ENCODE measurements at regions not wholly inside any gene's neighbourhood (a gene's known extent, or its start where the extent isn't known, plus 50 kb on each side); places are given as distances from the start of the nearest gene placed in this dataset.
"Not testable (repeated sequence)": the region's sequence is repeated elsewhere in the genome, so short reads cannot be mapped to it uniquely, and the experiment has no call there.

- no peaks in the 10 kb centered on the region for H3K9me3 ChIP-seq (ENCODE audit: control insufficient read depth in 2 of 2, insufficient read depth in 1 of 2, low read depth in 1 of 2, low read length in 1 of 2)
- whole genome bisulfite sequencing, 3 donors, result 52 to 82% (median 80%) methylated on average over 3 of the region's 3 CpGs
- H3K27ac ChIP-seq (ENCODE audit: low read depth in 1 of 3, low read length in 2 of 3), result peak overlapping the region in 1 of 3 donors; percentile 35
- no peaks in the 10 kb centered on the region for H3K36me3 ChIP-seq (ENCODE audit: control insufficient read depth in 3 of 3, insufficient read depth in 2 of 3, low read depth in 1 of 3, low read length in 3 of 3)
- H3K4me1 ChIP-seq (ENCODE audit: control insufficient read depth in 3 of 3, insufficient read depth in 2 of 3, low read depth in 1 of 3, low read length in 2 of 3), result no peaks in the 10 kb centered on the region
- FAIRE-seq (no peak), DNase-seq (no peak)
- no peaks in the 10 kb centered on the region for H3K27me3 ChIP-seq (ENCODE audit: control insufficient read depth in 3 of 3, insufficient read depth in 3 of 3, low read length in 3 of 3)
- H3K4me3 ChIP-seq (ENCODE audit: low read depth in 1 of 3, low read length in 3 of 3), result no peak overlapping the region
Observed at GRCh38 chr6:121593011-121593641, 157.7 kb downstream of the GJA1 start.

GRCh38 chr6:121594053-121594452 is 158.6 kb downstream of the GJA1 start:
- Histone ChIP-seq H3K36me3 (ENCODE audit: control insufficient read depth in 3 of 3, insufficient read depth in 2 of 3, low read depth in 1 of 3, low read length in 3 of 3) (no peaks in the 10 kb centered on the region), H3K9me3 (ENCODE audit: control insufficient read depth in 2 of 2, insufficient read depth in 1 of 2, low read depth in 1 of 2, low read length in 1 of 2) (no peaks in the 10 kb centered on the region), H3K27me3 (ENCODE audit: control insufficient read depth in 3 of 3, insufficient read depth in 3 of 3, low read length in 3 of 3) (no peaks in the 10 kb centered on the region), H3K27ac (ENCODE audit: low read depth in 1 of 3, low read length in 2 of 3) (no peak overlapping the region), H3K4me1 (ENCODE audit: control insufficient read depth in 3 of 3, insufficient read depth in 2 of 3, low read depth in 1 of 3, low read length in 2 of 3) (no peaks in the 10 kb centered on the region), H3K4me3 (ENCODE audit: low read depth in 1 of 3, low read length in 3 of 3) (no peak overlapping the region)
- DNase-seq, result no peak
- WGBS, 3 donors, result 83 to 90% (median 87%) methylated on average over 3 of the region's 3 CpGs
- no peak for FAIRE-seq

- Histone ChIP-seq H3K27ac (ENCODE audit: low read depth in 1 of 3, low read length in 2 of 3) (no peak overlapping the region), H3K4me1 (ENCODE audit: control insufficient read depth in 3 of 3, insufficient read depth in 2 of 3, low read depth in 1 of 3, low read length in 2 of 3) (no peaks in the 10 kb centered on the region), H3K27me3 (ENCODE audit: control insufficient read depth in 3 of 3, insufficient read depth in 3 of 3, low read length in 3 of 3) (no peaks in the 10 kb centered on the region), H3K36me3 (ENCODE audit: control insufficient read depth in 3 of 3, insufficient read depth in 2 of 3, low read depth in 1 of 3, low read length in 3 of 3) (no peaks in the 10 kb centered on the region), H3K4me3 (ENCODE audit: low read depth in 1 of 3, low read length in 3 of 3) (no peak overlapping the region), H3K9me3 (ENCODE audit: control insufficient read depth in 2 of 2, insufficient read depth in 1 of 2, low read depth in 1 of 2, low read length in 1 of 2) (no peaks in the 10 kb centered on the region)
- 58 to 90% (median 62%) methylated on average over 1 of the region's 1 CpG for WGBS, 3 donors
- DNase-seq (no peak), FAIRE-seq (no peak)
Observed at GRCh38 chr6:121595646-121596045, 160.2 kb downstream of the GJA1 start.

GRCh38 chr6:121596441-121596840 is 161.0 kb downstream of the GJA1 start:
- Histone ChIP-seq H3K4me3 (ENCODE audit: low read depth in 1 of 3, low read length in 3 of 3) (no peak overlapping the region), H3K9me3 (ENCODE audit: control insufficient read depth in 2 of 2, insufficient read depth in 1 of 2, low read depth in 1 of 2, low read length in 1 of 2) (no peaks in the 10 kb centered on the region), H3K27me3 (ENCODE audit: control insufficient read depth in 3 of 3, insufficient read depth in 3 of 3, low read length in 3 of 3) (no peaks in the 10 kb centered on the region), H3K4me1 (ENCODE audit: control insufficient read depth in 3 of 3, insufficient read depth in 2 of 3, low read depth in 1 of 3, low read length in 2 of 3) (no peaks in the 10 kb centered on the region), H3K27ac (ENCODE audit: low read depth in 1 of 3, low read length in 2 of 3) (no peak overlapping the region), H3K36me3 (ENCODE audit: control insufficient read depth in 3 of 3, insufficient read depth in 2 of 3, low read depth in 1 of 3, low read length in 3 of 3) (no peaks in the 10 kb centered on the region)
- WGBS, 3 donors, result 79 to 93% (median 88%) methylated on average over 4 of the region's 4 CpGs
- FAIRE-seq (no peak), DNase-seq (no peak)

- Histone ChIP-seq H3K36me3 (ENCODE audit: control insufficient read depth in 3 of 3, insufficient read depth in 2 of 3, low read depth in 1 of 3, low read length in 3 of 3) (no peaks in the 10 kb centered on the region), H3K4me3 (ENCODE audit: low read depth in 1 of 3, low read length in 3 of 3) (no peak overlapping the region), H3K27me3 (ENCODE audit: control insufficient read depth in 3 of 3, insufficient read depth in 3 of 3, low read length in 3 of 3) (no peaks in the 10 kb centered on the region), H3K27ac (ENCODE audit: low read depth in 1 of 3, low read length in 2 of 3) (no peak overlapping the region), H3K9me3 (ENCODE audit: control insufficient read depth in 2 of 2, insufficient read depth in 1 of 2, low read depth in 1 of 2, low read length in 1 of 2) (no peaks in the 10 kb centered on the region), H3K4me1 (ENCODE audit: control insufficient read depth in 3 of 3, insufficient read depth in 2 of 3, low read depth in 1 of 3, low read length in 2 of 3) (no peaks in the 10 kb centered on the region)
- 82 to 92% (median 90%) methylated on average over 3 of the region's 3 CpGs for WGBS, 3 donors
- no peak for DNase-seq
- FAIRE-seq, result no peak
Observed at GRCh38 chr6:121597654-121598053, 162.2 kb downstream of the GJA1 start.

GRCh38 chr6:121599331-121599730 is 163.9 kb downstream of the GJA1 start:
- not testable (repeated sequence) for H3K36me3 ChIP-seq (ENCODE audit: control insufficient read depth in 3 of 3, insufficient read depth in 2 of 3, low read depth in 1 of 3, low read length in 3 of 3); H3K4me3 ChIP-seq (ENCODE audit: low read depth in 1 of 3, low read length in 3 of 3); H3K9me3 ChIP-seq (ENCODE audit: control insufficient read depth in 2 of 2, insufficient read depth in 1 of 2, low read depth in 1 of 2, low read length in 1 of 2); H3K4me1 ChIP-seq (ENCODE audit: control insufficient read depth in 3 of 3, insufficient read depth in 2 of 3, low read depth in 1 of 3, low read length in 2 of 3); H3K27me3 ChIP-seq (ENCODE audit: control insufficient read depth in 3 of 3, insufficient read depth in 3 of 3, low read length in 3 of 3); DNase-seq; H3K27ac ChIP-seq (ENCODE audit: low read depth in 1 of 3, low read length in 2 of 3); FAIRE-seq
- 89 to 91% (median 90%) methylated on average over 6 of the region's 6 CpGs for WGBS, 3 donors

GRCh38 chr6:121600389-121601168 is 165.1 kb downstream of the GJA1 start:
- WGBS, 3 donors, result 63 to 85% (median 85%) methylated on average over 6 of the region's 6 CpGs
- DNase-seq (peak in 1 of 2 donors; percentile 2), FAIRE-seq (no peak)
- Histone ChIP-seq H3K9me3 (ENCODE audit: control insufficient read depth in 2 of 2, insufficient read depth in 1 of 2, low read depth in 1 of 2, low read length in 1 of 2) (no peaks in the 10 kb centered on the region), H3K4me3 (ENCODE audit: low read depth in 1 of 3, low read length in 3 of 3) (no peak overlapping the region), H3K36me3 (ENCODE audit: control insufficient read depth in 3 of 3, insufficient read depth in 2 of 3, low read depth in 1 of 3, low read length in 3 of 3) (no peaks in the 10 kb centered on the region), H3K27ac (ENCODE audit: low read depth in 1 of 3, low read length in 2 of 3) (no peak overlapping the region), H3K27me3 (ENCODE audit: control insufficient read depth in 3 of 3, insufficient read depth in 3 of 3, low read length in 3 of 3) (no peaks in the 10 kb centered on the region), H3K4me1 (ENCODE audit: control insufficient read depth in 3 of 3, insufficient read depth in 2 of 3, low read depth in 1 of 3, low read length in 2 of 3) (no peaks in the 10 kb centered on the region)

GRCh38 chr6:121603486-121603885 is 168.0 kb downstream of the GJA1 start:
- FAIRE-seq (no peak), DNase-seq (no peak)
- Histone ChIP-seq H3K9me3 (ENCODE audit: control insufficient read depth in 2 of 2, insufficient read depth in 1 of 2, low read depth in 1 of 2, low read length in 1 of 2) (no peaks in the 10 kb centered on the region), H3K36me3 (ENCODE audit: control insufficient read depth in 3 of 3, insufficient read depth in 2 of 3, low read depth in 1 of 3, low read length in 3 of 3) (no peaks in the 10 kb centered on the region), H3K4me3 (ENCODE audit: low read depth in 1 of 3, low read length in 3 of 3) (no peak overlapping the region), H3K4me1 (ENCODE audit: control insufficient read depth in 3 of 3, insufficient read depth in 2 of 3, low read depth in 1 of 3, low read length in 2 of 3) (no peaks in the 10 kb centered on the region), H3K27me3 (ENCODE audit: control insufficient read depth in 3 of 3, insufficient read depth in 3 of 3, low read length in 3 of 3) (no peaks in the 10 kb centered on the region), H3K27ac (ENCODE audit: low read depth in 1 of 3, low read length in 2 of 3) (no peak overlapping the region)
- 60 to 74% (median 67%) methylated on average over 4 of the region's 4 CpGs for WGBS, 3 donors

Data from small intestine (tissue), 7 donors.